Thoracic aorta (tissue), 2 donors: ENCODE measurements at regions not wholly inside any gene's neighbourhood (a gene's known extent, or its start where the extent isn't known, plus 50 kb on each side); places are given as distances from the start of the nearest gene placed in this dataset.

Source experiments
- ATAC-seq: fragments of 150-250 bp; one replicate; pipeline ENCODE4 v1.8.0; 2017; ENCODE audit warnings: low read depth; ENCODE audit not compliant: insufficient number of reproducible peaks, low FRiP score
- DNase-seq: peaks from one replicate; pipeline ENCODE4 v3.0.0-alpha.2; 2020; ENCODE audit warnings: low spot score
- H3K27ac ChIP-seq, 2 donors: fragments of 200-600 bp; sonication (generic); 1 replicate in 1 of 2; 2 replicates in 1 of 2; pipeline ENCODE4 v1.5.1; 2016; ENCODE audit warnings: mild to moderate bottlenecking in 2 of 2, moderate library complexity in 2 of 2
- H3K27me3 ChIP-seq: fragments of 200-600 bp; sonication (generic); replicated peaks from 2 replicates; pipeline ENCODE4 v1.6.0; 2016; ENCODE audit warnings: mild to moderate bottlenecking; ENCODE audit not compliant: insufficient read depth
- H3K36me3 ChIP-seq: fragments of 200-600 bp; sonication (generic); one replicate; pipeline ENCODE4 v1.5.1; 2016
- H3K4me1 ChIP-seq, 2 donors: fragments of 200-600 bp; sonication (generic); 1 replicate in 1 of 2; 2 replicates in 1 of 2; pipeline versions ENCODE4 v1.5.1 to v1.6.0; 2016; ENCODE audit warnings: low read depth in 2 of 2, mild to moderate bottlenecking in 1 of 2; ENCODE audit not compliant: control insufficient read depth in 1 of 2
- H3K4me3 ChIP-seq: fragments of 200-600 bp; sonication (generic); 2 replicates; pipeline ENCODE4 v1.5.1; 2016; ENCODE audit warnings: mild to moderate bottlenecking
- H3K9me3 ChIP-seq: fragments of 200-600 bp; sonication (generic); 2 replicates; pipeline ENCODE4 v1.5.1; 2016
- CTCF ChIP-seq: fragments of 200-600 bp; sonication (generic); IDR thresholded peaks from one replicate; pipeline ENCODE4 v1.5.1; 2019; ENCODE audit warnings: antibody characterized with exemption

- H3K27me3 ChIP-seq: no peaks in the 10 kb centered on the region
- no peak for TF ChIP-seq CTCF
- H3K36me3 ChIP-seq: no peaks in the 10 kb centered on the region
- peaks cover 10 to 42% of the 10 kb centered on the region in 2 donors for H3K4me1 ChIP-seq
- ATAC-seq: peak; percentile 46
- H3K27ac ChIP-seq: peak overlapping the region; percentile 97 to 99
- peak; percentile 71 for DNase-seq
- H3K4me3 ChIP-seq: peak overlapping the region; percentile 89
- H3K9me3 ChIP-seq: no peaks in the 10 kb centered on the region
These were observed 56.5 kb upstream of the PCGF5 start for GRCh38 chr10:91163869-91164474.

GRCh38 chr10:91164520-91165065, 55.9 kb upstream of the PCGF5 start:
- no peaks in the 10 kb centered on the region for H3K27me3 ChIP-seq
- no peaks in the 10 kb centered on the region for H3K36me3 ChIP-seq
- ATAC-seq: no peak
- peak overlapping the region; percentile 89 for H3K4me3 ChIP-seq
- TF ChIP-seq CTCF: no peak
- no peak for DNase-seq
- no peaks in the 10 kb centered on the region for H3K9me3 ChIP-seq
- peak overlapping the region; percentile 97 to 99 for H3K27ac ChIP-seq
- peaks cover 10 to 42% of the 10 kb centered on the region in 2 donors for H3K4me1 ChIP-seq

- ATAC-seq (no peak), DNase-seq (no peak)
- Histone ChIP-seq H3K36me3 (no peaks in the 10 kb centered on the region), H3K9me3 (no peaks in the 10 kb centered on the region), H3K4me1 (peaks cover 7 to 36% of the 10 kb centered on the region in 2 donors), H3K27me3 (no peaks in the 10 kb centered on the region), H3K4me3 (no peak overlapping the region), H3K27ac (no peak overlapping the region)
- no peak for TF ChIP-seq CTCF
These were observed 53.1 kb upstream of the PCGF5 start for GRCh38 chr10:91167406-91167805.

- Histone ChIP-seq H3K4me1 (peaks cover 9 to 39% of the 10 kb centered on the region in 2 donors), H3K4me3 (no peak overlapping the region), H3K27me3 (no peaks in the 10 kb centered on the region), H3K36me3 (no peaks in the 10 kb centered on the region), H3K27ac (no peak overlapping the region), H3K9me3 (no peaks in the 10 kb centered on the region)
- no peak for TF ChIP-seq CTCF
- no peak for DNase-seq
- no peak for ATAC-seq
These were observed 50.0 kb upstream of the PCGF5 start for GRCh38 chr10:91170418-91170817.
